Type B pancreatic cell (in vitro differentiated cells): ENCODE measurements at regions not wholly inside any gene's neighbourhood (a gene's known extent, or its start where the extent isn't known, plus 50 kb on each side); places are given as distances from the start of the nearest gene placed in this dataset.

Experiments
- DNase-seq: peaks from one replicate; pipeline ENCODE4 v3.0.0; 2021; ENCODE audit warnings: mixed read lengths; ENCODE audit not compliant: unreplicated experiment; ENCODE audit errors: extremely low spot score
- H3K27ac Mint-ChIP-seq: 2 replicates; pipeline ENCODE4 v1.8.0; 2021; ENCODE audit warnings: mild to moderate bottlenecking, mixed read lengths
- H3K27me3 Mint-ChIP-seq: 2 replicates; pipeline ENCODE4 v1.8.0; 2021; ENCODE audit warnings: mixed read lengths
- H3K36me3 Mint-ChIP-seq: 2 replicates; pipeline ENCODE4 v1.8.0; 2021; ENCODE audit warnings: mixed read lengths
- H3K4me1 Mint-ChIP-seq: one replicate; pipeline ENCODE4 v1.8.0; 2021; ENCODE audit warnings: mixed read lengths; ENCODE audit not compliant: unreplicated experiment
- H3K4me3 Mint-ChIP-seq: 2 replicates; pipeline ENCODE4 v1.8.0; 2021; ENCODE audit warnings: mild to moderate bottlenecking, mixed read lengths
- H3K9me3 Mint-ChIP-seq: 2 replicates; pipeline ENCODE4 v1.8.0; 2021; ENCODE audit warnings: mixed read lengths
- TF ChIP-seq, protein P1 (sequence below): fragments of 200-600 bp; sonication (generic); conservative IDR thresholded peaks from 2 replicates; pipeline ENCODE4 v1.5.0; 2021; ENCODE audit warnings: antibody characterized with exemption, mild to moderate bottlenecking

DNA sequence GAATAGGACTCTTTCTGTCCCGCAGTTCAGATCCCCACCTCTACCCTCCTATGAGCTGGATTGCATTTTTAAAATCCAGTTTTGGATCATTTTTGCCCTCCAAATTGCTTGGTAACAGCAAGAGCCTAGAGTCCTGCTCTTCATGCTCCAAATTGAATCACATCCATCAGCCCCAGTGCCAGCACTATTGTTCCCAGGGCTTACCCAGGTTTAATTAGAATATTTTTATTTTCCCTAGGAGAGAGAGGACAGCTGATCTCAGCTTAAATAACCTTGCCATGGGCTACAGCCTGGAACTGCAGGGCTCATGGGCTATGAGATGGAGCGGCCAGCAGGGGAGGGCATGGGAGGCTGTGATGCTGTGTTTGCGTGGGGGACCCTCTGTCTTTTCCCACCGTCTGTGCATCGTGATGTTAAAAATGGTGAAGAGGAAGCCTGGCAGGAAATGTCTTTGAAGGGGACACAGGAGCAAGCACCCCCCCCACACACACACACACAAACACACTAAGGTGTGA, 59.4 kb upstream of the WSCD2 start:
- Mint-ChIP-seq H3K27ac (no peak overlapping the region), H3K9me3 (no peaks in the 10 kb centered on the region)

DNA sequence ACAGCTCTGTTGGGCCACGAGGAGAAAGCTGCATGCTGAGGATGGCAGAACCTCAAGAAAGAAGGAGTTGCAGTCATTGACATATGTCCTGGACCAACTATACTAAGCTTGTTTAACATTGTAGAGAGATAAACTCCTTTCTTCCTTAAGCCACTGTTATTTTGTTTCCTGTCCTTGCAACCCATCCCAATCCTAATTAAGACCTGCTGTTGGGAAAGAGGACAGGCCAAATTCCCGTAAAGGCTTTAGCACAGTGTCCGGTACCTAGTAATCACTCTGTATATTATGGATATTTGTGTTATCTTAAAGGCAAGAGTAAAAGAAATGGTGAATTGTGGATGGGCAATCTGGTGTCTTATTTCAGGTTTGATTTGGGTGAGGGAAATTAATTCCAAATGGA, 53.5 kb upstream of the WSCD2 start:
- Mint-ChIP-seq H3K27ac (no peak overlapping the region), H3K27me3 (peaks cover 32% of the 10 kb centered on the region), H3K9me3 (no peaks in the 10 kb centered on the region), H3K36me3 (no peaks in the 10 kb centered on the region), H3K4me1 (peaks cover 7% of the 10 kb centered on the region), H3K4me3 (no peak overlapping the region)
- no peak for DNase-seq
- TF ChIP-seq, protein P1, sequence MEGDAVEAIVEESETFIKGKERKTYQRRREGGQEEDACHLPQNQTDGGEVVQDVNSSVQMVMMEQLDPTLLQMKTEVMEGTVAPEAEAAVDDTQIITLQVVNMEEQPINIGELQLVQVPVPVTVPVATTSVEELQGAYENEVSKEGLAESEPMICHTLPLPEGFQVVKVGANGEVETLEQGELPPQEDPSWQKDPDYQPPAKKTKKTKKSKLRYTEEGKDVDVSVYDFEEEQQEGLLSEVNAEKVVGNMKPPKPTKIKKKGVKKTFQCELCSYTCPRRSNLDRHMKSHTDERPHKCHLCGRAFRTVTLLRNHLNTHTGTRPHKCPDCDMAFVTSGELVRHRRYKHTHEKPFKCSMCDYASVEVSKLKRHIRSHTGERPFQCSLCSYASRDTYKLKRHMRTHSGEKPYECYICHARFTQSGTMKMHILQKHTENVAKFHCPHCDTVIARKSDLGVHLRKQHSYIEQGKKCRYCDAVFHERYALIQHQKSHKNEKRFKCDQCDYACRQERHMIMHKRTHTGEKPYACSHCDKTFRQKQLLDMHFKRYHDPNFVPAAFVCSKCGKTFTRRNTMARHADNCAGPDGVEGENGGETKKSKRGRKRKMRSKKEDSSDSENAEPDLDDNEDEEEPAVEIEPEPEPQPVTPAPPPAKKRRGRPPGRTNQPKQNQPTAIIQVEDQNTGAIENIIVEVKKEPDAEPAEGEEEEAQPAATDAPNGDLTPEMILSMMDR: no peak

More for the DNA sequence above, 59.4 kb upstream of the WSCD2 start:
- Mint-ChIP-seq H3K4me1 (peaks cover 12% of the 10 kb centered on the region), H3K36me3 (no peaks in the 10 kb centered on the region), H3K27me3 (peaks cover 23% of the 10 kb centered on the region), H3K4me3 (no peak overlapping the region)
- TF ChIP-seq, protein P1: peak; percentile 19
- DNase-seq: no peak

DNA sequence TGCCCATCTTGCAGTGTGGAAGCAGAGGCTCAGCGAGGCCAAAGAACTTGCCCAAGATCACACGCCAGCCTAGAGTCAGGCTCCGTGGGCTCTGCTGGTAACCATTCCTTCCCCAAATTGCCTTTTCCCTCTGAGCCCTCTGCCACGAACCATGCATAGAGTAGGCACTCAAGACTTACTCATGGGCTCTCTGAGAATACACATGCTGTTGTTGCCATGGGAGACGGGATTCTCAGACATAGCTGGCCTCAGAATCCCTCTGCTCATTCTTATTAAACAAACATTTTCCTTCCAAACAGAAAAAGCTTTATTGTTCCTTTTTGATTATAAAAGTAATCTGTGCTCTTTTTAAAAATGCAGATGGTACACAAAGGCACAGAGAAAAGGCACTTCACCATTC, 52.5 kb upstream of the WSCD2 start:
- H3K4me1 Mint-ChIP-seq: peaks cover 7% of the 10 kb centered on the region
- H3K36me3 Mint-ChIP-seq: no peaks in the 10 kb centered on the region
- H3K9me3 Mint-ChIP-seq: no peaks in the 10 kb centered on the region
- no peak overlapping the region for H3K4me3 Mint-ChIP-seq
- peaks cover 32% of the 10 kb centered on the region for H3K27me3 Mint-ChIP-seq
- no peak for DNase-seq
- TF ChIP-seq, protein P1: no peak
- no peak overlapping the region for H3K27ac Mint-ChIP-seq

DNA sequence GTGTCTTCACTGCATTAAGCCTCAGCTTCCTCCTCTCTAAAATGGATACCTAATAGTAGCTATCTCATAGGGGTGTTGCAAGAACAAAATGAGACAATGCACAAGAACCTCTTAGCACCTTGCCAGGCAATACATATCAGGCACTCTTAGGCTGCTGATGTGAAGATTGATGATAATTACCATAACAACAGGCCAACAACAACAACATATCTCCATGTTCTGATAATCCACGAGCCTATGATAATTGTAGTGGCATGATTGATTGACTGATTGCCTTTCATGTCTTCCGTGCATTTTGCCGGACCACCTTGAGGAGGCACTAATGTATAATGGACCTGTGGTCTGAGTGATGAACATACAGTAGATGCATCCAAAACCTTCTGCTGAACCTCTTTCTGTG, 50.7 kb upstream of the WSCD2 start:
- no peak overlapping the region for H3K4me3 Mint-ChIP-seq
- no peaks in the 10 kb centered on the region for H3K9me3 Mint-ChIP-seq
- peaks cover 7% of the 10 kb centered on the region for H3K4me1 Mint-ChIP-seq
- DNase-seq: no peak
- no peaks in the 10 kb centered on the region for H3K36me3 Mint-ChIP-seq
- TF ChIP-seq, protein P1: no peak
- peaks cover 24% of the 10 kb centered on the region for H3K27me3 Mint-ChIP-seq
- no peak overlapping the region for H3K27ac Mint-ChIP-seq
